ENCODE measurements at regions not wholly inside any gene's neighbourhood (a gene's known extent, or its start where the extent isn't known, plus 50 kb on each side); places are given as distances from the start of the nearest gene placed in this dataset.

GRCh38 chr4:171024720-171025303 is 788.4 kb upstream of the GALNTL6 start:
- no peak for DNase-seq (ENCODE audit: extremely low read depth, low read depth)
- no peak overlapping the region for H3K4me3 ChIP-seq (replicated peaks; ENCODE audit: low read depth, low read length)
- no peak for TF ChIP-seq CTCF (IDR thresholded peaks at IDR 0.05; ENCODE audit: low read depth, low read length, missing control alignments)

GRCh38 chr4:171022824-171023230 is 790.4 kb upstream of the GALNTL6 start:
- TF ChIP-seq CTCF (IDR thresholded peaks at IDR 0.05; ENCODE audit: low read depth, low read length, missing control alignments): no peak
- DNase-seq (ENCODE audit: extremely low read depth, low read depth): no peak
- no peak overlapping the region for H3K4me3 ChIP-seq (replicated peaks; ENCODE audit: low read depth, low read length)

GRCh38 chr4:171017593-171017992 is 795.6 kb upstream of the GALNTL6 start:
- TF ChIP-seq CTCF (IDR thresholded peaks at IDR 0.05; ENCODE audit: low read depth, low read length, missing control alignments): no peak
- no peak overlapping the region for H3K4me3 ChIP-seq (replicated peaks; ENCODE audit: low read depth, low read length)
- DNase-seq (ENCODE audit: extremely low read depth, low read depth): no peak

GRCh38 chr4:171016145-171016544 is 797.1 kb upstream of the GALNTL6 start:
- H3K4me3 ChIP-seq (replicated peaks; ENCODE audit: low read depth, low read length): no peak overlapping the region
- TF ChIP-seq CTCF (IDR thresholded peaks at IDR 0.05; ENCODE audit: low read depth, low read length, missing control alignments): no peak
- DNase-seq (ENCODE audit: extremely low read depth, low read depth): no peak

- no peak for TF ChIP-seq CTCF (IDR thresholded peaks at IDR 0.05; ENCODE audit: low read depth, low read length, missing control alignments)
- no peak for DNase-seq (ENCODE audit: extremely low read depth, low read depth)
- no peak overlapping the region for H3K4me3 ChIP-seq (replicated peaks; ENCODE audit: low read depth, low read length)
Measured at GRCh38 chr4:171015441-171015840, 797.8 kb upstream of the GALNTL6 start.

GRCh38 chr4:171007618-171008390 is 805.4 kb upstream of the GALNTL6 start:
- no peak for DNase-seq (ENCODE audit: extremely low read depth, low read depth)
- TF ChIP-seq CTCF (IDR thresholded peaks at IDR 0.05; ENCODE audit: low read depth, low read length, missing control alignments): no peak
- H3K4me3 ChIP-seq (replicated peaks; ENCODE audit: low read depth, low read length): no peak overlapping the region

Data from HFF-Myc (cell line).